GM12892 (cell line): ENCODE measurements at regions not wholly inside any gene's neighbourhood (a gene's known extent, or its start where the extent isn't known, plus 50 kb on each side); places are given as distances from the start of the nearest gene placed in this dataset.

Source experiments
- POLR2A ChIP-seq: IDR thresholded peaks from 2 replicates; pipeline ENCODE4 v1.6.1; 2011; ENCODE audit warnings: low read depth, low read length, control low read depth
- POLR2AphosphoS5 ChIP-seq: IDR thresholded peaks from 2 replicates; pipeline ENCODE4 v1.6.1; 2011; ENCODE audit warnings: low read depth, low read length, control low read depth
- TAF1 ChIP-seq: IDR thresholded peaks from 2 replicates; pipeline ENCODE4 v1.6.1; 2011; ENCODE audit warnings: low read depth, mild to moderate bottlenecking, control low read depth, low read length, borderline replicate concordance

DNA sequence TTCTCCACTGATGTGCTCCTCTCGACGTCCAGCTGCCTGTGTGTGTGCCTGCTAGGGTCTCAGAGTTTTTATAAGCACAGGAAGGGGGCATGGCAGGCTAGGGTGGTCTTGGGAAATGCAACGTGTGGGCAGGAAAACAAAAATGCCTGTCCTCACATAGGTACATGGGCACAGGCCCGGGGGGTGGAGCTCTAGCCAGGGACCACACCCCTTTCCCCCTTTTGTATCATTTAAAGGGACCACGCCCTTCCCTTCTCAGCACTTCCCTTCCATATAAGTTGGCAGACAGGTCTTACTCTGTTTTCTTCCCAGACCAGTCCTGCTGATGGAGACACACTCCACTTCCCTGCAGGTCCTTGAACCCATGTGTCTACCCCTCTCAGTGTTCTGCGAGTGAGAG is 645.0 kb downstream of the CBLN2 start:
- no peak for TF ChIP-seq POLR2AphosphoS5
- TF ChIP-seq POLR2A, result no peak
- no peak for TF ChIP-seq TAF1
